ENCODE measurements at regions not wholly inside any gene's neighbourhood (a gene's known extent, or its start where the extent isn't known, plus 50 kb on each side); places are given as distances from the start of the nearest gene placed in this dataset.

DNA sequence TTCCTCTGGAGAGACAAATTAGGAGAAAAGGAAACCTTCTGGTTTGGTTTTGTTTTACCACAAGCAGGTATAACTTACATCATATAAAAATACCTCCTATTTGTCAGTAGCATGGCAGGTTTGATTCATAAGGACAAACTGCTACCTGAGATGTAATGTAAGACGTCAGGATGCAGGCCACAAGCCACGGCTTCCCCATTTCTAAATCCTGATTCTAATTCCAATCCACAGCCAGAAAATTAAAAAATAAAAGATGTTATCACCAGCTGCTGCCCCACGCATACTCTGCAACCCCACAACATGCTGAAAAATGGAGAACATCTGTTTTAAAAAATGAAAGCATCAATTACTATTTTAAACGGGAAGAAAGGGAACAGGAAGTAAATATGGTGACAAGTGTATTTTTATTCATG lies 197.6 kb downstream of the BCL11A start:
- TF ChIP-seq, protein P1, sequence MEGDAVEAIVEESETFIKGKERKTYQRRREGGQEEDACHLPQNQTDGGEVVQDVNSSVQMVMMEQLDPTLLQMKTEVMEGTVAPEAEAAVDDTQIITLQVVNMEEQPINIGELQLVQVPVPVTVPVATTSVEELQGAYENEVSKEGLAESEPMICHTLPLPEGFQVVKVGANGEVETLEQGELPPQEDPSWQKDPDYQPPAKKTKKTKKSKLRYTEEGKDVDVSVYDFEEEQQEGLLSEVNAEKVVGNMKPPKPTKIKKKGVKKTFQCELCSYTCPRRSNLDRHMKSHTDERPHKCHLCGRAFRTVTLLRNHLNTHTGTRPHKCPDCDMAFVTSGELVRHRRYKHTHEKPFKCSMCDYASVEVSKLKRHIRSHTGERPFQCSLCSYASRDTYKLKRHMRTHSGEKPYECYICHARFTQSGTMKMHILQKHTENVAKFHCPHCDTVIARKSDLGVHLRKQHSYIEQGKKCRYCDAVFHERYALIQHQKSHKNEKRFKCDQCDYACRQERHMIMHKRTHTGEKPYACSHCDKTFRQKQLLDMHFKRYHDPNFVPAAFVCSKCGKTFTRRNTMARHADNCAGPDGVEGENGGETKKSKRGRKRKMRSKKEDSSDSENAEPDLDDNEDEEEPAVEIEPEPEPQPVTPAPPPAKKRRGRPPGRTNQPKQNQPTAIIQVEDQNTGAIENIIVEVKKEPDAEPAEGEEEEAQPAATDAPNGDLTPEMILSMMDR (IDR thresholded peaks at IDR 0.05; ENCODE audit: insufficient read depth, low read length): no peak
- TF ChIP-seq POLR2AphosphoS5 (IDR thresholded peaks at IDR 0.05; ENCODE audit: low read depth) (no peak), GABPA (IDR thresholded peaks at IDR 0.05; ENCODE audit: low read depth) (no peak)
- TF ChIP-seq, protein P2, sequence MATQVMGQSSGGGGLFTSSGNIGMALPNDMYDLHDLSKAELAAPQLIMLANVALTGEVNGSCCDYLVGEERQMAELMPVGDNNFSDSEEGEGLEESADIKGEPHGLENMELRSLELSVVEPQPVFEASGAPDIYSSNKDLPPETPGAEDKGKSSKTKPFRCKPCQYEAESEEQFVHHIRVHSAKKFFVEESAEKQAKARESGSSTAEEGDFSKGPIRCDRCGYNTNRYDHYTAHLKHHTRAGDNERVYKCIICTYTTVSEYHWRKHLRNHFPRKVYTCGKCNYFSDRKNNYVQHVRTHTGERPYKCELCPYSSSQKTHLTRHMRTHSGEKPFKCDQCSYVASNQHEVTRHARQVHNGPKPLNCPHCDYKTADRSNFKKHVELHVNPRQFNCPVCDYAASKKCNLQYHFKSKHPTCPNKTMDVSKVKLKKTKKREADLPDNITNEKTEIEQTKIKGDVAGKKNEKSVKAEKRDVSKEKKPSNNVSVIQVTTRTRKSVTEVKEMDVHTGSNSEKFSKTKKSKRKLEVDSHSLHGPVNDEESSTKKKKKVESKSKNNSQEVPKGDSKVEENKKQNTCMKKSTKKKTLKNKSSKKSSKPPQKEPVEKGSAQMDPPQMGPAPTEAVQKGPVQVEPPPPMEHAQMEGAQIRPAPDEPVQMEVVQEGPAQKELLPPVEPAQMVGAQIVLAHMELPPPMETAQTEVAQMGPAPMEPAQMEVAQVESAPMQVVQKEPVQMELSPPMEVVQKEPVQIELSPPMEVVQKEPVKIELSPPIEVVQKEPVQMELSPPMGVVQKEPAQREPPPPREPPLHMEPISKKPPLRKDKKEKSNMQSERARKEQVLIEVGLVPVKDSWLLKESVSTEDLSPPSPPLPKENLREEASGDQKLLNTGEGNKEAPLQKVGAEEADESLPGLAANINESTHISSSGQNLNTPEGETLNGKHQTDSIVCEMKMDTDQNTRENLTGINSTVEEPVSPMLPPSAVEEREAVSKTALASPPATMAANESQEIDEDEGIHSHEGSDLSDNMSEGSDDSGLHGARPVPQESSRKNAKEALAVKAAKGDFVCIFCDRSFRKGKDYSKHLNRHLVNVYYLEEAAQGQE (IDR thresholded peaks at IDR 0.05; ENCODE audit: insufficient replicate concordance, low read depth): no peak

All from HL-60 (cell line).